ENCODE measurements at regions not wholly inside any gene's neighbourhood (a gene's known extent, or its start where the extent isn't known, plus 50 kb on each side); places are given as distances from the start of the nearest gene placed in this dataset.
"Not testable (repeated sequence)": the region's sequence is repeated elsewhere in the genome, so short reads cannot be mapped to it uniquely, and the experiment has no call there.

- CTCF ChIA-PET: no interaction called here
- Mint-ChIP-seq H3K4me3 (no peak overlapping the region), H3K9me3 (ENCODE audit: low read depth) (no peaks in the 10 kb centered on the region), H3K27ac (no peak overlapping the region), H3K4me1 (peaks cover 19% of the 10 kb centered on the region), H3K27me3 (peaks cover 39% of the 10 kb centered on the region), H3K36me3 (peaks cover 3% of the 10 kb centered on the region)
- ATAC-seq (no peak), DNase-seq (no peak)
Observed at GRCh38 chr3:107216711-107217110, 160.5 kb upstream of the CCDC54 start.

DNA sequence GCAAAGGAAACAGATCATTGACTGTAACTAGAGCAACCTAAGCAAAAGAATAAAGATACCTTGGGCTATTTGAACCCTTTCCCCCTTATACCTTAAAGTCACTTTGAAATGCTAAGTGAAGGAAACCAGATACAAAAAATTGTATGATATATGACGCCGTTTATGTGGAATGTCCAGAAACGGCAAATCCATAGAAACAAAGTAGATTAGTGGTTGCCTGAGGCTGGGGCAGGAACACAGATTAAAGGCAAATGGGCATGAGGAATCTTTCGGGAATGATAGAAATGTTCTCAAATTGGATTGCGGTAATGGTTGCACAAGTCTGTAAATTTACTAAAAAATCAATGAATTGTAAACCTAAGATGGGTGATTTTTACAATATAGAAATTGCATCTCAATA lies 160.1 kb upstream of the CCDC54 start:
- DNase-seq: no peak
- no peak for ATAC-seq
- H3K27ac Mint-ChIP-seq: no peak overlapping the region
- H3K4me1 Mint-ChIP-seq: peaks cover 16% of the 10 kb centered on the region
- H3K36me3 Mint-ChIP-seq: peaks cover 3% of the 10 kb centered on the region
- no peak overlapping the region for H3K4me3 Mint-ChIP-seq
- no peaks in the 10 kb centered on the region for H3K9me3 Mint-ChIP-seq (ENCODE audit: low read depth)
- CTCF ChIA-PET: no interaction called here
- H3K27me3 Mint-ChIP-seq: peaks cover 40% of the 10 kb centered on the region

DNA sequence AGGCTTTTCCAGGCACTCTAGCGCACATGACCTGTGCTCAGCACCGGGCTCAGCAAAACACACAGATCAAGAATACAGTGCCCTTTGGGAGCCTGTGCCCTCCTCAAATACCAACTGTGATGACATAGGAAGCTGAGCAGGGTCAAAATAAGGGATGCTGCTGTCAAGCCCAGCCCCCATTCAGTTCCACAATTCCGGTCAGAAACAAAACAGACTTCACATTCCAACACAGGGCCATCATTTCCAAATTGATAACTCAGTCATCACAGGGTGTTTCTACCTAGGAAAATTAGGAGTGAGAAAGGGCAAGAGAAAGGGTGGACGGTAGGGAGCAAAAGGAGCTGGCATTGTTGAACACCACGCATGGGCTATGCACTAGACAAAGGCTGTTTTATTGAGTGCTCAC lies 158.4 kb upstream of the CCDC54 start:
- CTCF ChIA-PET: interaction anchor here (0.6 kb wide), 1 partner anchor 17 kb away, joined by 3 read pairs; no protein-coding TSS in a partner anchor
- H3K27me3 Mint-ChIP-seq: peaks cover 45% of the 10 kb centered on the region

DNA sequence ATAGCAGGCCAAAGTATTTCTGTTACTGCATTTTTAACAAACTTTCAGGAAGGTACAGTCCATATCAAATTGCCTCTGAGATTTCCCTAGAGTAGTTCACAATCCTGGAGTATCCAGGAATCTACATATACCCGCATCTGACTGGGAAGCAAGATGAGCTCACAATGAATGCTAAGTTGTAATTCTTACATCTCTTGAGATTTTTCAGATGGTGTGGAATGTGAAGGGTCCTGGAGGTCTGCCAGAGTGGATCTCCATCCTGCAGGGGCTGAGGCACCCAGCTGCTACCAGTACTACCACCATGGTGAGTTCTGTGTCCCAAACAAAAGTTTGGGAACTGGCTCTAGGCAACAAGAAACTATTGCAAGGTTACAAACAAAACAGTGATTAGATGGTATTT lies 156.7 kb upstream of the CCDC54 start:
- ATAC-seq (no peak), DNase-seq (no peak)
- Mint-ChIP-seq H3K4me3 (no peak overlapping the region), H3K4me1 (no peaks in the 10 kb centered on the region), H3K9me3 (ENCODE audit: low read depth) (no peaks in the 10 kb centered on the region), H3K27ac (no peak overlapping the region), H3K36me3 (no peaks in the 10 kb centered on the region), H3K27me3 (peaks cover 44% of the 10 kb centered on the region)
- CTCF ChIA-PET: interaction anchor here (1.1 kb wide), 1 partner anchor 16 kb away, joined by 5 read pairs; no protein-coding TSS in a partner anchor

More for the DNA sequence above, 158.4 kb upstream of the CCDC54 start:
- no peak overlapping the region for H3K27ac Mint-ChIP-seq
- peaks cover 3% of the 10 kb centered on the region for H3K36me3 Mint-ChIP-seq
- no peaks in the 10 kb centered on the region for H3K9me3 Mint-ChIP-seq (ENCODE audit: low read depth)
- no peak overlapping the region for H3K4me3 Mint-ChIP-seq
- peaks cover 2% of the 10 kb centered on the region for H3K4me1 Mint-ChIP-seq
- ATAC-seq (no peak), DNase-seq (no peak)

- no peak for ATAC-seq
- H3K36me3 Mint-ChIP-seq: no peaks in the 10 kb centered on the region
- CTCF ChIA-PET: no interaction called here
Observed at GRCh38 chr3:107221856-107222255, 155.4 kb upstream of the CCDC54 start.

GRCh38 chr3:107222907-107223306 lies 154.3 kb upstream of the CCDC54 start:
- no peaks in the 10 kb centered on the region for H3K4me1 Mint-ChIP-seq
- no peak for DNase-seq
- H3K27me3 Mint-ChIP-seq: peaks cover 39% of the 10 kb centered on the region
- H3K9me3 Mint-ChIP-seq (ENCODE audit: low read depth): no peaks in the 10 kb centered on the region
- CTCF ChIA-PET: no interaction called here
- no peaks in the 10 kb centered on the region for H3K36me3 Mint-ChIP-seq
- H3K4me3 Mint-ChIP-seq: no peak overlapping the region
- no peak for ATAC-seq
- H3K27ac Mint-ChIP-seq: no peak overlapping the region

More at GRCh38 chr3:107221856-107222255, 155.4 kb upstream of the CCDC54 start:
- Mint-ChIP-seq H3K9me3 (ENCODE audit: low read depth) (no peaks in the 10 kb centered on the region), H3K4me1 (no peaks in the 10 kb centered on the region), H3K27ac (no peak overlapping the region), H3K27me3 (peaks cover 42% of the 10 kb centered on the region), H3K4me3 (no peak overlapping the region)
- no peak for DNase-seq

GRCh38 chr3:107224026-107224596 lies 153.1 kb upstream of the CCDC54 start:
- no peaks in the 10 kb centered on the region for H3K36me3 Mint-ChIP-seq
- CTCF ChIA-PET: interaction anchor here (1.2 kb wide), 1 partner anchor 12 kb away, joined by 3 read pairs; no protein-coding TSS in a partner anchor
- H3K27me3 Mint-ChIP-seq: peaks cover 38% of the 10 kb centered on the region

DNA sequence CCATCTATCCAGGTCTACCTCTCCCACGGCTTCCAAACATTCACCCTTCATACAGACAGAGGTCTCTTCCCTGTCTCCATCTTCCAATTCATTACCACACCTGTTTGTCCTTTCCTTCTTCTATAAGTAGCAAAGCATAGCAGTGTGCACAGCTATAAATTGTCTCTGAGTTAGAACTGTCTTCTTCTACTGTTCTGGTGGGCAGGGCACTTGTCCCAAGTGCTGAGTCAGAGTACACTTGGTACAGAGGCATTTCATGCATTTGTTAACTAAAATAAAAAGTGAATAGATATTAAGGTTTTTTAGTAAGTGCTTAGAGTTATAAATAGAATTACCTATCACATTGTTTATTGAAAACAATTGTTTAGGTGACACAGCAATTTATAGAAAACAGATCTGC lies 150.1 kb upstream of the CCDC54 start:
- CTCF ChIA-PET: interaction anchor here (1.8 kb wide), 1 partner anchor 10 kb away, joined by 10 read pairs; no protein-coding TSS in a partner anchor

More at GRCh38 chr3:107224026-107224596, 153.1 kb upstream of the CCDC54 start:
- DNase-seq (no peak), ATAC-seq (no peak)
- H3K27ac Mint-ChIP-seq: no peak overlapping the region
- H3K4me3 Mint-ChIP-seq: no peak overlapping the region
- H3K4me1 Mint-ChIP-seq: no peaks in the 10 kb centered on the region
- no peaks in the 10 kb centered on the region for H3K9me3 Mint-ChIP-seq (ENCODE audit: low read depth)

DNA sequence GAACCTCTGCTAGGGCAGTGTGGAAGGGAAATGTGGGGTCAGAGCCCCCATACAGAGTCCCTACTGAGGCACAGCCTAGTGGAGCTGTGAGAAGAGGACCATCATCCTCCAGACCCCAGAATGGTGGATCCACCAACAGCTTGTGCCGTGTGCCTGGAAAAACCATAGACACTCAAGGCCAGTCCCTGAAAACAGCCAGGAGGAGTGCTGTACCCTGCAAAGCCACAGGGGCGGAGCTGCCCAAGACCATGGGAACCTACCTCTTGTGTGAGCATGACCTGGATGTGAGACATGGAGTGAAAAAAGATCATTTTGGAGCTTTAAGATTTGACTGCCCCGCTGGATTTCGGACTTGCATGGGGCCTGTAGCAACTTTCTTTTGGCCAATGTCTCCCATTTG lies 143.4 kb upstream of the CCDC54 start:
- H3K9me3 Mint-ChIP-seq (ENCODE audit: low read depth); ATAC-seq; H3K36me3 Mint-ChIP-seq; H3K27ac Mint-ChIP-seq; H3K4me3 Mint-ChIP-seq; DNase-seq: not testable (repeated sequence)
- Mint-ChIP-seq H3K27me3 (peaks cover 26% of the 10 kb centered on the region), H3K4me1 (peaks cover 11% of the 10 kb centered on the region)
- CTCF ChIA-PET: interaction anchor here (1.2 to 5.5 kb wide), 2 partner anchors 187 to 188 kb away, joined by 5 to 39 read pairs; no protein-coding TSS in a partner anchor

More for the DNA sequence above, 150.1 kb upstream of the CCDC54 start:
- Mint-ChIP-seq H3K27me3 (peaks cover 42% of the 10 kb centered on the region), H3K4me3 (no peak overlapping the region), H3K27ac (no peak overlapping the region), H3K9me3 (ENCODE audit: low read depth) (no peaks in the 10 kb centered on the region), H3K4me1 (no peaks in the 10 kb centered on the region), H3K36me3 (no peaks in the 10 kb centered on the region)
- ATAC-seq (no peak), DNase-seq (no peak)

DNA sequence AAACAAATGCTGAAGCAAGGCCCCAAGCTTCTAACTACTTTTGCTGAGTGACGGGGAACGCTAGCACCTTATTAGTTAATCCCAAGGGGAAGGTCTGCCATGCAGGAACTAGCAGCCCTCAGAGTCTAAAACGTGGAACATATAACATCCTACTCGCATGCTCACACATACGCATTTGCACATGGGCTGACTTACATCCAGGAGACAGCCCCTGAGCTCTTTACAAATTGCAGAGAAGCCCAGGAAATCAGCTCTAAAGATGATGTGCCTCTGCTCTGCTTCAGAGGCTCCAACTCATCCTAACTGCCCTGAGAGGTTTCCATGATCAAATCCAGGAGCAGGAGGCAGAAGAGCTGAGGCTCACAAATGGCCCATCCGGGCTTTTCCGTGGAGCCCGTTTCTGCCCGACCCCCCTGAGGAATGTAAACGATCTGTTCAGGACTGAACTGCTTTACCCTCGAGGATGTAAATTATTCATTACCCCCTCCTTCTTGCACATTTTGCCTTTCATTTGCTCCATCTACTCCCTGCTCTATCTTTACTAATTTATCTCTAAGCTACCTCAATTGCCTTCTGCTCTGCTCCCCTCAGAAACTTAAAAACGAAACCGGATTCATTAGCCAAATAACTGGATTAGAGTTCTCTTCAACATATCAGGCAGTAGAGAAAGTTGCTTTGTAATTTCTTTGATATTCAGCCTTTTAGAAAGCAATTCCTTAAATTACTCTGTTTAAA lies 141.9 kb upstream of the CCDC54 start:
- Mint-ChIP-seq H3K4me3 (peak overlapping the region; percentile 56), H3K27me3 (peaks cover 21% of the 10 kb centered on the region), H3K9me3 (ENCODE audit: low read depth) (no peaks in the 10 kb centered on the region), H3K4me1 (peaks cover 14% of the 10 kb centered on the region), H3K27ac (peak overlapping the region; percentile 49), H3K36me3 (no peaks in the 10 kb centered on the region)
- CTCF ChIA-PET: interaction anchor here (0.7 to 5.5 kb wide), 24 partner anchors 8 to 1242 kb away, joined by 3 to 39 read pairs (median 4); no protein-coding TSS in a partner anchor
- ATAC-seq (peak; percentile 7), DNase-seq (no peak)

DNA sequence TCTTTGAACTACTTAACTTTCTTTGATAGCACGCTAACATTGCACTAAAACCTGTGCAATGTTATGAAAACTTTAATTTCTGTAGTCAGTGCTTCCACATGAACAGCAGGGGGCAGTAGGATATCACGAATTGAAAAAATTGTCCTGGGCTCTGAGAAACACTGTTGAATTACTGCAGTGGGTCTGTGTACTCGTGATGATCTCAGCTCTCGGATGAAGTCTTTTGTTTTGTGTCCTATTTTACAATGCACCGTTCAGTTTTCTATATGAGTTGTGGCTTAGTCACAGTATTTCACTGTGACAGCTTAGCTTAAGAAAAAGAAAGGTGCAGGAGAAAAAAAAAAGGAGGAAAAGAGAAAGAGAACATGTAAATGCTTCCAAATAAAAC lies 141.3 kb upstream of the CCDC54 start:
- DNase-seq (peak; percentile 67), ATAC-seq (peak; percentile 63)
- H3K27ac Mint-ChIP-seq: peak overlapping the region; percentile 49
- peaks cover 15% of the 10 kb centered on the region for H3K4me1 Mint-ChIP-seq
- H3K4me3 Mint-ChIP-seq: peak overlapping the region; percentile 56
- H3K9me3 Mint-ChIP-seq (ENCODE audit: low read depth): no peaks in the 10 kb centered on the region
- H3K27me3 Mint-ChIP-seq: peaks cover 21% of the 10 kb centered on the region
- no peaks in the 10 kb centered on the region for H3K36me3 Mint-ChIP-seq
- CTCF ChIA-PET: interaction anchor here (0.5 to 5.5 kb wide), 31 partner anchors 8 to 1242 kb away, joined by 3 to 39 read pairs (median 4); no protein-coding TSS in a partner anchor

- ATAC-seq: no peak
- Mint-ChIP-seq H3K9me3 (ENCODE audit: low read depth) (no peaks in the 10 kb centered on the region), H3K4me3 (no peak overlapping the region), H3K36me3 (no peaks in the 10 kb centered on the region), H3K4me1 (peaks cover 20% of the 10 kb centered on the region), H3K27me3 (peaks cover 15% of the 10 kb centered on the region), H3K27ac (no peak overlapping the region)
- no peak for DNase-seq
- CTCF ChIA-PET: interaction anchor here (0.7 to 5.5 kb wide), 21 partner anchors 8 to 609 kb away, joined by 3 to 39 read pairs (median 4); no protein-coding TSS in a partner anchor
Observed at GRCh38 chr3:107236655-107237337, 140.4 kb upstream of the CCDC54 start.

- no peak overlapping the region for H3K27ac Mint-ChIP-seq
- no peak for DNase-seq
- peaks cover 29% of the 10 kb centered on the region for H3K4me1 Mint-ChIP-seq
- peaks cover 8% of the 10 kb centered on the region for H3K27me3 Mint-ChIP-seq
- peaks cover 2% of the 10 kb centered on the region for H3K36me3 Mint-ChIP-seq
- CTCF ChIA-PET: interaction anchor here (0.8 to 5.5 kb wide), 2 partner anchors 34 to 182 kb away, joined by 3 to 39 read pairs; no protein-coding TSS in a partner anchor
- H3K9me3 Mint-ChIP-seq (ENCODE audit: low read depth): no peaks in the 10 kb centered on the region
- ATAC-seq: no peak
- no peak overlapping the region for H3K4me3 Mint-ChIP-seq
Observed at GRCh38 chr3:107238787-107239186, 138.5 kb upstream of the CCDC54 start.

Data from activated CD8-positive, alpha-beta memory T cell treated with anti-CD3 and anti-CD28 coated beads, Interleukin-2, amount 10 ng/mL, durations not matched to agents 7 days and 5 days (primary cell).